ENCODE measurements at regions not wholly inside any gene's neighbourhood (a gene's known extent, or its start where the extent isn't known, plus 50 kb on each side); places are given as distances from the start of the nearest gene placed in this dataset.

- no peak overlapping the region for H3K27ac Mint-ChIP-seq
- no peak for DNase-seq (ENCODE audit: low spot score in 2 of 2, unreplicated experiment in 2 of 2)
- no peaks in the 10 kb centered on the region for H3K36me3 Mint-ChIP-seq
- no peaks in the 10 kb centered on the region for H3K27me3 Mint-ChIP-seq (ENCODE audit: low read depth)
- peaks cover 30% of the 10 kb centered on the region for H3K9me3 Mint-ChIP-seq
- TF ChIP-seq CTCF (IDR thresholded peaks at IDR 0.05; ENCODE audit: unreplicated experiment): no peak
- H3K4me1 Mint-ChIP-seq: peaks cover 4% of the 10 kb centered on the region
- no peak overlapping the region for H3K4me3 Mint-ChIP-seq
Measured at GRCh38 chr13:74921326-74921725, 560.6 kb downstream of the TBC1D4 start.

GRCh38 chr13:74920920-74921319 lies 561.0 kb downstream of the TBC1D4 start:
- peaks cover 26% of the 10 kb centered on the region for H3K9me3 Mint-ChIP-seq
- H3K4me1 Mint-ChIP-seq: peaks cover 4% of the 10 kb centered on the region
- H3K27ac Mint-ChIP-seq: no peak overlapping the region
- no peak for DNase-seq (ENCODE audit: low spot score in 2 of 2, unreplicated experiment in 2 of 2)
- H3K4me3 Mint-ChIP-seq: no peak overlapping the region
- no peaks in the 10 kb centered on the region for H3K27me3 Mint-ChIP-seq (ENCODE audit: low read depth)
- H3K36me3 Mint-ChIP-seq: no peaks in the 10 kb centered on the region
- TF ChIP-seq CTCF (IDR thresholded peaks at IDR 0.05; ENCODE audit: unreplicated experiment): no peak

GRCh38 chr13:74920361-74920760 lies 561.6 kb downstream of the TBC1D4 start:
- Mint-ChIP-seq H3K4me3 (no peak overlapping the region), H3K4me1 (peaks cover 4% of the 10 kb centered on the region)
- no peak for DNase-seq (ENCODE audit: low spot score in 2 of 2, unreplicated experiment in 2 of 2)

GRCh38 chr13:74919914-74920313 lies 562.1 kb downstream of the TBC1D4 start:
- DNase-seq (ENCODE audit: low spot score in 2 of 2, unreplicated experiment in 2 of 2): no peak
- Mint-ChIP-seq H3K9me3 (peaks cover 20% of the 10 kb centered on the region), H3K4me3 (no peak overlapping the region), H3K36me3 (no peaks in the 10 kb centered on the region), H3K4me1 (peaks cover 4% of the 10 kb centered on the region), H3K27ac (no peak overlapping the region), H3K27me3 (ENCODE audit: low read depth) (no peaks in the 10 kb centered on the region)
- TF ChIP-seq CTCF (IDR thresholded peaks at IDR 0.05; ENCODE audit: unreplicated experiment): no peak

More at GRCh38 chr13:74920361-74920760, 561.6 kb downstream of the TBC1D4 start:
- H3K27me3 Mint-ChIP-seq (ENCODE audit: low read depth): no peaks in the 10 kb centered on the region
- H3K9me3 Mint-ChIP-seq: peaks cover 24% of the 10 kb centered on the region
- TF ChIP-seq CTCF (IDR thresholded peaks at IDR 0.05; ENCODE audit: unreplicated experiment): no peak
- no peak overlapping the region for H3K27ac Mint-ChIP-seq
- no peaks in the 10 kb centered on the region for H3K36me3 Mint-ChIP-seq

GRCh38 chr13:74912898-74913297 lies 569.1 kb downstream of the TBC1D4 start:
- H3K27ac Mint-ChIP-seq: no peak overlapping the region
- H3K9me3 Mint-ChIP-seq: no peaks in the 10 kb centered on the region
- no peaks in the 10 kb centered on the region for H3K36me3 Mint-ChIP-seq
- H3K4me3 Mint-ChIP-seq: no peak overlapping the region
- TF ChIP-seq CTCF (IDR thresholded peaks at IDR 0.05; ENCODE audit: unreplicated experiment): no peak
- H3K27me3 Mint-ChIP-seq (ENCODE audit: low read depth): peaks cover 1% of the 10 kb centered on the region
- no peaks in the 10 kb centered on the region for H3K4me1 Mint-ChIP-seq
- DNase-seq (ENCODE audit: low spot score in 2 of 2, unreplicated experiment in 2 of 2): no peak

GRCh38 chr13:74910415-74910814 lies 571.6 kb downstream of the TBC1D4 start:
- H3K4me1 Mint-ChIP-seq: peaks cover 2% of the 10 kb centered on the region
- H3K4me3 Mint-ChIP-seq: no peak overlapping the region
- no peak overlapping the region for H3K27ac Mint-ChIP-seq
- no peak for TF ChIP-seq CTCF (IDR thresholded peaks at IDR 0.05; ENCODE audit: unreplicated experiment)
- H3K27me3 Mint-ChIP-seq (ENCODE audit: low read depth): peaks cover 5% of the 10 kb centered on the region
- DNase-seq (ENCODE audit: low spot score in 2 of 2, unreplicated experiment in 2 of 2): no peak
- no peaks in the 10 kb centered on the region for H3K36me3 Mint-ChIP-seq
- no peaks in the 10 kb centered on the region for H3K9me3 Mint-ChIP-seq
